Gastrocnemius medialis (tissue), 4 donors: ENCODE measurements at regions not wholly inside any gene's neighbourhood (a gene's known extent, or its start where the extent isn't known, plus 50 kb on each side); places are given as distances from the start of the nearest gene placed in this dataset.

Experiments
- CTCF ChIP-seq, 5 experiments: fragments of 450-650 bp in 3 of 5; fragments of 200-600 bp in 2 of 5; sonication (generic) in 2 of 5; IDR thresholded peaks in 4 of 5; conservative IDR thresholded peaks in 1 of 5; 1 replicate in 4 of 5; 2 replicates in 1 of 5; pipeline ENCODE4 v1.5.1; 2016 to 2019; ENCODE audit warnings: antibody characterized with exemption in 5 of 5, mild to moderate bottlenecking in 3 of 5, moderate library complexity in 3 of 5
- POLR2A ChIP-seq, 2 donors: fragments of 450-650 bp; IDR thresholded peaks; one replicate each; pipeline ENCODE4 v1.6.1; 2017; ENCODE audit warnings: antibody characterized with exemption in 2 of 2, mild to moderate bottlenecking in 2 of 2, moderate library complexity in 2 of 2

- no peak for TF ChIP-seq CTCF (IDR thresholded peaks at IDR 0.05 in 4 of 5, conservative IDR thresholded peaks at IDR 0.05 in 1 of 5)
- no peak for TF ChIP-seq POLR2A (IDR thresholded peaks at IDR 0.05)
Observed at GRCh38 chr5:148910686-148911361, 84.4 kb downstream of the ADRB2 start.
